ENCODE measurements at regions not wholly inside any gene's neighbourhood (a gene's known extent, or its start where the extent isn't known, plus 50 kb on each side); places are given as distances from the start of the nearest gene placed in this dataset.

GRCh38 chr2:2731101-2731815 is 400.2 kb upstream of the MYT1L start:
- Histone ChIP-seq H3K27me3 (no peaks in the 10 kb centered on the region), H3K4me3 (no peak overlapping the region), H3K9me3 (ENCODE audit: low read depth) (no peaks in the 10 kb centered on the region), H3K4me2 (no peak overlapping the region), H2AFZ (replicated peaks) (no peak overlapping the region), H3K4me1 (no peaks in the 10 kb centered on the region), H3K36me3 (no peaks in the 10 kb centered on the region), H4K20me1 (ENCODE audit: low read depth) (no peaks in the 10 kb centered on the region), H3K9ac (no peak overlapping the region), H3K27ac (no peak overlapping the region), H3K79me2 (ENCODE audit: low read depth) (no peaks in the 10 kb centered on the region), H3F3A (ENCODE audit: low read depth) (no peaks in the 10 kb centered on the region)
- no peak for TF ChIP-seq EZH2phosphoT487 (IDR thresholded peaks at IDR 0.05)
- no peak for TF ChIP-seq EZH2 (IDR thresholded peaks at IDR 0.05)
- no peak for TF ChIP-seq CTCF (IDR thresholded peaks at IDR 0.05)
- no peak for DNase-seq (ENCODE audit: low spot score)
- H3K36me3 Mint-ChIP-seq = no peaks in the 10 kb centered on the region
- H3K4me1 Mint-ChIP-seq = peaks cover 11% of the 10 kb centered on the region
- peaks cover 13% of the 10 kb centered on the region for H3K27me3 Mint-ChIP-seq (ENCODE audit: insufficient read depth, low read depth)
- H3K4me3 Mint-ChIP-seq = no peak overlapping the region
- H3K9me3 Mint-ChIP-seq = no peaks in the 10 kb centered on the region
- H3K27ac Mint-ChIP-seq = no peak overlapping the region

- no peak for DNase-seq (ENCODE audit: low spot score)
- H3K27me3 Mint-ChIP-seq (ENCODE audit: insufficient read depth, low read depth) = peaks cover 13% of the 10 kb centered on the region
- Histone ChIP-seq H3K27me3 (no peaks in the 10 kb centered on the region), H3K27ac (no peak overlapping the region), H3K36me3 (no peaks in the 10 kb centered on the region), H2AFZ (replicated peaks) (no peak overlapping the region), H3K9ac (no peak overlapping the region), H3K79me2 (ENCODE audit: low read depth) (no peaks in the 10 kb centered on the region), H3K9me3 (ENCODE audit: low read depth) (no peaks in the 10 kb centered on the region), H3K4me2 (no peak overlapping the region), H3K4me3 (no peak overlapping the region), H3K4me1 (no peaks in the 10 kb centered on the region), H4K20me1 (ENCODE audit: low read depth) (no peaks in the 10 kb centered on the region), H3F3A (ENCODE audit: low read depth) (no peaks in the 10 kb centered on the region)
- no peak overlapping the region for H3K4me3 Mint-ChIP-seq
- H3K4me1 Mint-ChIP-seq = peaks cover 11% of the 10 kb centered on the region
- H3K36me3 Mint-ChIP-seq = no peaks in the 10 kb centered on the region
- TF ChIP-seq CTCF (IDR thresholded peaks at IDR 0.05) = no peak
- no peak for TF ChIP-seq EZH2phosphoT487 (IDR thresholded peaks at IDR 0.05)
- peak overlapping the region; percentile 58 for H3K27ac Mint-ChIP-seq
- H3K9me3 Mint-ChIP-seq = no peaks in the 10 kb centered on the region
These were observed 399.3 kb upstream of the MYT1L start for GRCh38 chr2:2730301-2730833.

- Mint-ChIP-seq H3K4me1 (peaks cover 11% of the 10 kb centered on the region), H3K9me3 (no peaks in the 10 kb centered on the region), H3K27ac (no peak overlapping the region), H3K36me3 (no peaks in the 10 kb centered on the region), H3K27me3 (ENCODE audit: insufficient read depth, low read depth) (peaks cover 10% of the 10 kb centered on the region), H3K4me3 (no peak overlapping the region)
- H3K27ac ChIP-seq = no peak overlapping the region
- H3K9me3 ChIP-seq (ENCODE audit: low read depth) = no peaks in the 10 kb centered on the region
- H3K79me2 ChIP-seq (ENCODE audit: low read depth) = no peaks in the 10 kb centered on the region
- no peak for TF ChIP-seq EZH2phosphoT487 (IDR thresholded peaks at IDR 0.05)
- no peak for TF ChIP-seq CTCF (IDR thresholded peaks at IDR 0.05)
- no peak for TF ChIP-seq EZH2 (IDR thresholded peaks at IDR 0.05)
- H2AFZ ChIP-seq (replicated peaks) = no peak overlapping the region
- H3K4me2 ChIP-seq = no peak overlapping the region
- no peak for DNase-seq (ENCODE audit: low spot score)
- no peak overlapping the region for H3K4me3 ChIP-seq
- H3K4me1 ChIP-seq = no peaks in the 10 kb centered on the region
- H4K20me1 ChIP-seq (ENCODE audit: low read depth) = no peaks in the 10 kb centered on the region
- H3K36me3 ChIP-seq = no peaks in the 10 kb centered on the region
- no peak overlapping the region for H3K9ac ChIP-seq
- no peaks in the 10 kb centered on the region for H3K27me3 ChIP-seq
- H3F3A ChIP-seq (ENCODE audit: low read depth) = no peaks in the 10 kb centered on the region
These were observed 398.2 kb upstream of the MYT1L start for GRCh38 chr2:2729246-2729645.
